HG03457 (cell line): ENCODE measurements at regions not wholly inside any gene's neighbourhood (a gene's known extent, or its start where the extent isn't known, plus 50 kb on each side); places are given as distances from the start of the nearest gene placed in this dataset.
"Not testable (repeated sequence)": the region's sequence is repeated elsewhere in the genome, so short reads cannot be mapped to it uniquely, and the experiment has no call there.

Source experiments
- ATAC-seq: cut with Tn5 transposase; IDR thresholded peaks from one replicate; pipeline ENCODE4 v1.9.1; 2021; ENCODE audit warnings: moderate number of reproducible peaks; ENCODE audit not compliant: unreplicated experiment

DNA sequence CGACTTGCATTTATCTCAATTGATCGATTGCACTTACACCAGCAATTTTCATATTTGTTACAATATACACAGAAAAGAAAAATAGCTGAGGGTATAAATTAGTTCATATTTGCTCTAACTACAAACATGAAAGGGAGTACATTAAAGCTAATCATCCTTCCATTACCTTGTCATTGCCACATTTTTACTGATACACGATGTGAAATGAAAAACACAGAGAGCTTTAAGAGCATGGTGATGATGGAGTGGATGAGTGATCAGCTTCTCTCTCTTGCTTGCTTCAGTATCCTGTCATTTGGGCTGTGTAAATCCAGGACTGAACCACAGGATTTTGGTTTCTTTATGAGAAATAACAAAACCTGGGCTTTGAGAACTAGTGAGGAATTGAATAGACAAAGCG, 1207.5 kb upstream of the GOT2 start:
- ATAC-seq = no peak

DNA sequence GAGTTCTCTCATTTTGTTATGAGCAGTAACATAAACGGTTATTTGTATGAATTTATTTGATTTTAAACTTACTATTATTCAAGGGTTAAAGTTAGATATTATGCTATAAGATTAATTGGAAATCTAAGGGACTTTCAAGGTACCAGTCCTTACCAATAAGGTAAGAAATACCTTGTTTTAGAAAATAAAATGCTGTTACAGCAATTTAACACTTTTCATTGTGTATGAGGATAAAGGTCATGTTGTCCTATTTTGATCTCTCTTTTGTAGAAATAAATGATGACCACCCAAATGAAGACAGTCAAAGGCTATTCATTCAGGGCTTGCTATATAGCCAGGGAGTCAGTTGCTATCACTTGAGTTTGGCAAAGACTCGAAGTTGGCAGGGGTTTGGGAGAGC, 1185.9 kb upstream of the GOT2 start:
- ATAC-seq = no peak

DNA sequence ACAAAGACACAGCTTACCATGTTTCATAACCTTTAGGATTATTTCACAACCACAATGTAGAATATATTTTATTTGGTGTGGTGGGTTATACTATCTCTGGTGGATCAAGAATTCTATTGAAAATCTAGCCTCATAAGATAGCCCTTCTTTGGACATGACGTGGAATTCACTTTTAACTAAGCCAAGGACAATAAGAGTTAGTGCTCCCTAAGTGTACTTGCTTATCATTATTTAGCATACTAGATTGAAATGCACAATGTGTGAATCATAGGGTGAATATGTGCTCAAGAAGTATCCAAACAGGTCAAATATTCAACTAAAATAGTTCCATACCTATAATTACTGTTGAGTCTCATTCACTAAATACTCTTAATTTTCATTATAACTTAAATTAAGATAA, 1179.5 kb upstream of the GOT2 start:
- ATAC-seq = no peak

DNA sequence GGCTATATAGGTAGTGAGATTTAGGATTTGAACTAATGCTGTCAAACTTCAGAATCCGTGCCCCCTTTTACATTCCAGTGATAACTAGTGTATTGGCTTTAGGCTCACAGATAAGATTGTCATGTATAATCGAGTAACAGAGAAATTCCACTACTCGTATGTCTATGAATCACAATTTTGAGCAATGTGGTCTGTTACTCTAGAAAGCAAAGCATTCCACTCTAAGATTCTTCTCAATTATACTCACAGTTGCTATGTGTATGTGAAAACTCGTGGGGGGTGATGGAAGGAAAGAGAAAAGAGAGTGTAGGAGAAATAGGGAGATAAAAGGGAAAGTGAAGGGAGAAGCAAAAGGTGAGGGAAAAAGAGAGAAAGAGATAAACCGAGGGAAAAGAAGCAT, 1175.1 kb upstream of the GOT2 start:
- no peak for ATAC-seq

DNA sequence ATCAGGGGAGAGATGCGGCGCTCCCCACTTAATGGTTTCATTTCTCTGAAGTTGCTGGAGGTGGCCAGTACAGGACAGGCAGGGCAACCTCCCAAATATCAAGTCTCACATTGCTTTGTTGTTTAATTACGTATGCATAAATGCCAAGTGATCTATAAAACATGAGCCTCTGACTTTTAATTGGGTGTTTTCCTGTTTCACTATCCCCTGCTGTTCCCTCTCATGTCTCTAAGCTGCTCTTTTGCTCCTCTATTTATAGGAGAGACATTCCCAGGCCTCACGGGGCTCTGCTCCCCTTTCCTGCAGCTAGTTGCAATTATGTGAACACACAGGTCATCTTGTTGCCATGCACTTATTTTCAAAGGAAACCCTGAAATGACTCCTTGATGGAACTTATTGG, 1173.5 kb upstream of the GOT2 start:
- ATAC-seq = no peak

DNA sequence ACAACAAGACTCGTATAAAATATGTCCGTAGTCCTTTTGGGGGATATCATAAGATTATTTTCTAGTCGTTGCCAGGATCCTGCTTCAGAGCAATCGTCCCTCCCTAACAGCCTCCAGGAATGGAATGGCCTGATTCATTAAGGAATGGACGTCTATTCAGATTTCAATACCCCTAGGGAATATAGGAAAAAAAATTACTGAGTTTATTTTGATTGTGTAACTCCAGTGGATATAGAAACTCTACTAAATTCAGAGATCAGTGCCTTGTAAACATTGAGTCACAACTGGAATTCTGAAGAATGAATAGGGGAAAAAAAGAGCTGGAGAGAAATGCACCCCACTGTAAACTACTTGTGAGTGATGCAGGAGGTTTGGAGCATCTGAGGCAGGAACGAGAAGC, 1171.5 kb upstream of the GOT2 start:
- no peak for ATAC-seq

DNA sequence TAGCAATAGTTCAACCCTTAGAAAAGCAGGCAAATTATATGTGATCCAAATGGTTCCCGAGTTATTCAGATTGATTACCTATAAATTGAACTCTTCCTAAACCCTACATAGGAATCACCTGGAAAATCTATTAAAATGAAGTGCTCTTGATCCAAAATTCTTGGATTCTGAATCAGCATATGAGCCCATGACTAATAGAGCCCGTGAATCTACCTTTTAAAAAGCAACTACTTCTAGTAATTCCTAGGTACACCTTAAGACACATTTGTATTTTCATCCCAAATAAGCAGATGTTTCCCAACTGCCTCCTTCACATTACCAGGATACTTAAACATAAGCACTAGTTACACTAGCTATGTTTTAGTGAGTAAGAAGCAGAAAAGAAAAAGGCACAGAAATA, 1171.0 kb upstream of the GOT2 start:
- no peak for ATAC-seq

DNA sequence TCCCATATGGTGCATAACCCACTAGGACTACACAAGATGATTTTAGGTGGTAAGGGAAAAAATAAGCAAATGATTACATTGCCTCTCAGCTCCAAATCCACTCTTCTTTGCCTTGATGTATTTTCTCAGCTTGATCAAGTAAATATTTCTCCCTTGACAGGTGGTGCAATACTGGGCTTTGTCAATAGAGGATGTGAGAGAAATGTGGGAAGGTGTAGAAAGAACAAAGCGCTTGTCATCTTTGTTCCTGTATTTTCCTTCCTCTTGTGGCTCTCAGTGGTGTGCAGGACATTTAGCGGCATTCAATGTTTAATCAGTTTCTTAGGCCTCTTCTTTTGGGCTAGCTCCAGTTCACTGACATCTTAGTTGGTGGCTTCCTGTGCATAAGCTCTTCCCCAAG, 1165.8 kb upstream of the GOT2 start:
- ATAC-seq = no peak

DNA sequence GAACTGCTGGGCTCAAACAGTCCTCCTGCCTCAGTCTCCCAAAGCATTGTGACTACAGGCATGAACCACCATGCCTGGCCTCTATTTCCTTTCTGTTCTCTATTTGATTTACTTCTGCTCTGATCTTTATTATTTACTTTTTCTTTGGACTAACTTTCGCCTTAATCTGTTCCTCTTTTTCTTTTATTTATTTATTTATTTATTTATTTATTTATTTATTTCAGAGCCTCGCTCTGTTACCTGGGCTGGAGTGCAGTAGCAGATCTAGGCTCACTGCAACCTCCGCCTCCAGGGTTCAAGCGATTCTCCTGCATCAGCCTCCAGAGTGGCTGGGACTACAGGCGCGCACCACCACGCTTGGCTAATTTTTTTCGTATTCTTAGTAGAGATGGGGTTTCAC, 1158.3 kb upstream of the GOT2 start:
- ATAC-seq = no peak

DNA sequence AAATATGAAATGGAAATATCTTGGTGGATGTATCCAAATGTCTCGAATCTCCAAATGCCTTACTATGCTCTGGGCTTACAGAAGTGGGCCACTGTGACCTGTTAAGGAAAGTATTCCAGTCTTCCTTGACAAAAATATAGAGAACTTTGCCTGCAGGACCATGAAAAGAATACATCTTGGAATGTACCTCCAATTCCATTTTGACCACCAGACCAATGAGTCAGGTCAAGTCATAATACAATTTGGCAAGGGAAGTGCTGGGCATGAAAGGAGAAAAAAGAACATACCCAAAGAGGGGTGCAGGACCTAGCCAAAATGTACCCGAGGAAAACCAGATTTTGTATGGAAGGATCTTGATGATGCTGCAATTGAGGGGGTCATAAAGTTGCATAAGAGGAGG, 1153.7 kb upstream of the GOT2 start:
- ATAC-seq = no peak

DNA sequence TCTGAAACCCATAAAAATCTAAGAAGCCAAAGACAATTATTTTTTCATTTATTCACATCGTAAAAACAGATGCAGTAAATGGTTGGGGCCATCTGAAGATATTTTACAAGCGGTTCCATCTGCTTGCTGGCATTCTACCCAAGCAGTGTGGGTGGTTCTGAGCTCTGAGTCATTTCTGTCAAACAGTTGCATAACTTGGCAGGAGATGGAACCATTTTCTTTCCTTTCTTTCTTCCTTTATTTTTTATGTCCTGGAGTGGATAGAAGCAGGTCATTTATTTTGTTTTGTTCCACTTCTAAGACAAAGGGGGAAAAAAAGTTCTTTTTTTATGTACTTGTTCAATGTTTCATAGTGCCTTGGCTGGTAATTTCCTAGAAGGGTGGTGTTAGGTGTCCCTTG, 1151.9 kb upstream of the GOT2 start:
- no peak for ATAC-seq

DNA sequence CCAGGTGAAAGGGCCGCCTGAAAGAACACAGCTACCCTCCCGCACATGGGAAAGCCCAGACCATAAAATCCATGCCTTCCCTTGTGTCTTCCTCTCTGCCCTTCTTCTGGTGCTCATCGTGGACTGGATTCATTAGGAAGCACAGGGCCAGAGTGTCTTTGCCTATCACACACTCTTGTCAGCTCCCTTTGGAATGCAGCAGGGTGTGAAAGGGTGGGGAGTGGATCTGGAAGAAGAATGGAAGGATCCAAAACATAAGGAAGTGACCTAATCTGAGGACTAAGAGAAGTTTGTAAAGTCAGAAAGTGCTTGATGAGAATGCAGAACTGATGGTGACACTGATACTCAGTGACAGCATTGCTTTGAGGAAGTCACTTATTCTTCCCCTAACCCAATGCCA, 1147.3 kb upstream of the GOT2 start:
- ATAC-seq = no peak

DNA sequence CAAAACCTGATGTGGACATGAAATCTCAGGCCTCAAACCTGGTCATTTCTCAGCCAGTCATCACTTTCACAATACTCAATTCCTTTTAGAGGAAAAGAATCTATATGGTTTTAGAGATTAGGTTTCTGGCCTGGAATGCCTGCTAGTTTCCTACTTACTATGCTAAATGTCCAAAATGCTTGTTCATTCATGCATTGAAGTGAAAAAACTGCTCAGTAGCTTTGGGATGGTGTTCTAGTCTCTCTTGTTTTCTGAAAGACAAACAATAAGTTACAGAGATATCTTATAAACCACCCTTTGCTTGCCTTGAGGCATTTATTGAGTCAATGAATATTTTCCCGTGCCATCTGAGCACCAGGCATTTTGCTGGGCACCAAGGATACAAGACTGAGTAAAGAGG, 1146.5 kb upstream of the GOT2 start:
- ATAC-seq = no peak

DNA sequence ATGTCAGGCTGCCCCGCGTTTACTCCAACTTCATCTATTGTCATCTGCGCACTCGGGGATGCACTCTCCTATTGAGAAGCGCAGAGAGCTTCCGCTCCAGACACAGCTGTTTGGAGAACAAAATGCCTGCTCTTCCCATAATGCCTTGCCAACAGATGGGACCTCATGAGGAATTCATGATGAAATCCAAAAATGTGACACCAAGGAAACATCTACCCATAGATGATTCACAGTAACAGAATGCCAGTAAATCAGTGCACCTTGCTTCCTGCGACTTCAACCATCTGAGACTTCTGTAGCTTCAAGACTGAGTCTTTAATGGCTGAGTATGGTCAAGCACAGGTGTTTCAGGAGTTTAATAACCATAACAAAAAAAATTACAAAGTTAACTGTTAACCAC, 1144.9 kb upstream of the GOT2 start:
- ATAC-seq = no peak

DNA sequence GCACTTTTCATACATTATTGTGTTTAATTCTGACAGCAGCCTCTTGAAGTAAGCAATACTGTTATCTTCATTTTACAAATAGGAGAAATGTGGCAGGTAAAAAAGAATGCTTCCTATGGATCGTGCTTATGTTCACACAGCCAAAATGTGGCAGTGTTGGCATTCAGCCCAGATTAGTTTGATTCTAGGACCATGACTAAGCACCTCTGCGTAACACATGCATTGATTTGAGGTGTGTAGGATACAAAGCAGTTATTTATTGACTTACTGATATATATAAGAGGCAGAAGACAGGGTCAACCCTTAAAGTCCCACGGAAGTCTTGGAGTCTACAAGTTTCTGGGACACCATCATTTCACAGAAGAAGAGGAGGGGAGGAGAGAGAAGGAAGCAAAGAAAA, 1144.4 kb upstream of the GOT2 start:
- no peak for ATAC-seq

DNA sequence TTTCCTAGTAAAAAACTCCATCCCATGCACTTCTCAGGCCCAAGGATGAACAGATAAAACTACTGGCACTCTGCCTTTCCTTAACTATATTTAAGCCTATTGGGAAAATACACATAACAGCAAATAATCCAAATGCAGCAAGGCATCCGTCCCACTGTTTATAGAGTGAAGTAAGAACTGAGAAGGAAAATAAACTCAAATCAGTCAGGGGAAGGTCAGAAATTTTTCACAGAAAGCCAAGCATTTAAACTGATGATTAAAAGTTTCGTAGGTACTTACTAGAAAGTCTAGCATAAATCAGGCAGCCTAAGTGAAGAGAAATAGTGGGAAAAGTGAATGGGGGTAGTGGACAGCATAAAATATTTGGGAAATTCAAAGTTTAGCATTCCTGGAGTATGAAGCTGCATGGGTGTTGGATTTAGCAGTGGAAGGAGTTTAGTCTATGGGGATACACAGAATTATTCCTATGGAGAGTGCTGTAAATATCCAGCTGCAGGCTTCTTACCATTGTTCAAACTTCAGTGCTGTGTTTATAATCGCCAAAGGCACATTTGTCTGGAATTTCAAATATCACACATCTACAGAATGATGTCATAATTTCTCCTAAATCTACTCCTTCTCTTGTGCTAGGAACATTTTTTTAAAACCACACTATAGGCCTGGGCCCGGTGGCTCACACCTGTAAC, 1131.0 kb upstream of the GOT2 start:
- ATAC-seq = no peak

DNA sequence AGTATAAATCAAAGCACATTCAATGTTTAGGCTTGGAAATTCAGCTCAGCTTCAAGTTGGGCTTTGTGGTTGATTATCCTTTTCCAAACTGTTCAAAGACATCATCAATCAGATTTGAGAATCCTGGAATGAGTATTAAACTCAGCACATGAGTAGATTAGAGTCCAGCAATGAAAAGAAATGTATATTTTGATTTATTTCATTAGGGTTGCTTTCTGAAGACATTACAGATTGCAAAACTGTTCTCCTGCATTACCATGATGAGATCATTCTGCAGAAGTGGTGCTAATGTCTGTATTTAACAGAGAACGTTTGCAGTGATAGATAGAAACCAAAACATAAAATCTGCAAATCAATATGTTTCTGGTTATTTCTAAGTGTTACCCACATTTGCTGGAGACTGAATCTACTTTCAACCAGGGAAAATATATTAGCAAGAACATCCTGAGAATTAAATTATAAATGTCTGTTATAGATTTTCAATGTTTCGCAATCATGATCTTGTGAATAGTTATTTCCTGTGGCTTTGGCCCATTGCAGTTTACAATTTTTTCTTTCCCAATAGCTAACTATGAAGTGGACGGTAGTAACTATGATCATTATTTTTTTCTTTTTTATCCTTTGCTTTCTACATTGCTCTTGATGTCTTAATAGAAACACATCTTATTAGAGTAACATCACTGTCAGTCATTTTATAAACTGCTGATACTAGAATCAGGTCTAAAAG, 1125.7 kb upstream of the GOT2 start:
- ATAC-seq = no peak

DNA sequence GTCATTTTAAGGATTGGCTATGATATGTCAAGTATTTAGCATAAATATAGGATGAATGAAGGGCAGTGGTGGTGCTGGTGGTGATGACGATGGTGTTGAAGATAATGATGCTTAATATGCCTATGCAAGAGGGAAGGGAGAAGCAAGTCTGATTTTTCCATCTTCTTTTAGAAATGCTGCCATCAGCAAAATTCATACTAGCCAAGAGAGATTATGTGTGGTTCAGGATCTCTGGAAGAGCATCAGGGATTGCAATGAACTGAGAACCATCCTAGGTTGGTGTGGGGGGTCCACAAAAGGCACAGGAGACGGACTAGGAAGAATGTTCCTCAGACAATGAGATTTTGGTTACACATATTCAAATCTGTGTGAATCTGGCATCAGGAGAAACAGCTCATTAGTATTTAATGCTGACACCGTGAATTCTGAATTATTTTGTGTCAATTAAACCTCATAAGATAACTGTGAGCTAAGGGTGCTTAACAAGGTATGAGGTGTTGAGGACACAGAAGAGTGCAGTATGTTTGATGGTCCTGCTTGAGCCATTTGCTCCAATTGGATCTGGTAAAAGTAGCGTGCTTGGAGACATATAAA, 1120.8 kb upstream of the GOT2 start:
- no peak for ATAC-seq

DNA sequence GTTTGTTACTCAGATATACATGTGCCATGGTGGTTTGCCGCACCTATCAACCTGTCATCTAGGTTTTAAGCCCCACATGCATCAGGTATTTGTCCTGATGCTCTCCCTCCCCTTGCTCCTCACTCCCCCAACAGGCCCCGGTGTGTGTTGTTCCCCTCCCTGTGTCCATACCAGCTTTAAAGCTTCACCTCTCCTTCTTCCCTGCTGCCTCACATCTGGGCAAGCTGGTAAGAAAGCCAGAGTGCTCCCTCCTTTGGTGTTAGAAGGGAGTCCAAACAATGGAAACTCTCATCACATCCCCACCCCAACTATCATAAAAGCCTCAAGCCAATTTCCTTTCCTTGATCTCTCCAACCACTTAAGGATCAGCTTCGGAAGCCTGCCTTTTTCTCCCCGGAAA, 1115.6 kb upstream of the GOT2 start:
- ATAC-seq = no peak

DNA sequence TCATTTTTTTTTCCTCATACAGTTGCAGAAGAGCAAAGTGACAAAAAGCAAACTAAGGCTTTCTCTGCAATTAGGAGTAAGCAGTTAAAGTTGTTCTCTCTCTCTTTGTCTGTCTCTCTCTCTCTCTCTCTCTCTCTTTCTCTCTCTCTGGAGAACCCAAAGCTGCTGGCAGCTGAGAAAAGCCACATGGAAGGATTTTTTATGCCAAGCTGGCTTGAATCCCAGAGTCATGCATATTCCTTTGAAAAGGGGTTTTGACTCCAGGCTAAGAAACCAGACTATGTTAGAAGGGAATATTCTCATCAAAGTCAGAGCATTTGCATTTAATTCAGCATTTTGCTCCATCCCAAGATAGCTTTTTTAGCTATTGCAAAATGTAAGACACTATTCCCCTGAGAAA, 1114.2 kb upstream of the GOT2 start:
- no peak for ATAC-seq

DNA sequence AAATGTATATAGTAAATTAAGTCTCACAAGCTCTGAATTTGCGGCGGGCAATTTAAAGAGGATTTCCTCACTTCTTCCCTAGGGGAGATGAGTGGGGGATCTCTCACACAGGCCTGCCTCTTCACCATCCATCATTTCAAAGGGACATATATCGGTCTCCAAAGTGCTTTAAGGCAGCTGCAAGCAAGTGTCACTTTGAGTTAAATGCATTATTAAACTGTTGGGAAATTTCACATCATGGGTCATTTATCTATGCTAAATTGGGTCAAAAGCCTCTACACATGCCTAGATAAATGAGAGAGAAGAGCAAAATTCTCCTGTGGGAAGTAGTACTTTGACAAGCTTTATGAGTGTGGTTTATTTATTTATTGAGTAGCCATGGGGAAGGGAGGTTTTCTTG, 1106.1 kb upstream of the GOT2 start:
- no peak for ATAC-seq

DNA sequence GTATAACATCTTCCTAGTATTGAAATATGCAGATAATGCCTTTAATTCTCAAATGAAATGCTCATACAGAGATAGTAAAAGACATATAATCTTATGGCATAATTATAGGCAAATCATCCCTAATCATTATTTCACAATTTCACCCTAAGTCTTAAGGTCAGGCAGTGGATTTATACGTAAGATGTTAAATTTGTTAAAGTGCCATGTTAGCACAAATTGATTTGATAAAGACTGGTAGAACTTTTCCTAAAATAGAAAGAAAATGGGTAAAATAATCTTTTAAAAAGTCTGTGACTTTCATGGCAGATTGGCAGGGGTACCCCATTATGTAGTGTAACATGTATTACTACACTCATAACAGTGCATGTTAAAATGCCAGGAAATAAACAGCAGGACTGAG, 1092.7 kb upstream of the GOT2 start:
- ATAC-seq = no peak

DNA sequence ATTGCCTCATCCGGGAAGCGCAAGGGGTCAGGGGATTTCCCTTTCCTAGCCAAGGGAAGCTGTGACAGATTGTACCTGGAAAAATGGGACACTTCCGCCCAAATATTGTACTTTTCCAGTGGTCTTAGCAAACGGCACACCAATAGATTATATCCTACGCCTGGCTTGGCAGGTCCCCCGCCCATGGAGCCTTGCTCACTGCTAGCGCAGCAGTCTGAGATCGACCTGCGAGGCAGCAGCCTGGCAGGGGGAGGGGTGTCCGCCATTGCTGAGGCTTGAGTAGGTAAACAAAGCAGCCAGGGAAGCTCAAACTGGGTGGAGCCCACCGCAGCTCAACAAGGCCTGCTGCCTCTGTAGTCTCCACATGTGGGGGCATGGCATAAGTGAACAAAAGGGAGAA, 1075.4 kb upstream of the GOT2 start:
- not testable (repeated sequence) for ATAC-seq
